Mammary epithelial cell (primary cell): ENCODE measurements at regions not wholly inside any gene's neighbourhood (a gene's known extent, or its start where the extent isn't known, plus 50 kb on each side); places are given as distances from the start of the nearest gene placed in this dataset.

ENCODE experiments used
- CTCF ChIP-seq, 2 donors: IDR thresholded peaks in 1 of 2; conservative IDR thresholded peaks in 1 of 2; 2 replicates each; pipeline ENCODE4 v1.5.1; 2011 to 2012; ENCODE audit warnings: inconsistent platforms in 2 of 2, low read length in 2 of 2, mild to moderate bottlenecking in 2 of 2, control low read depth in 1 of 2, low read depth in 1 of 2; ENCODE audit not compliant: insufficient read depth in 1 of 2; ENCODE audit errors: extremely low read depth in 1 of 2
- EZH2 ChIP-seq: IDR thresholded peaks from 2 replicates; pipeline ENCODE4 v1.6.1; 2012; ENCODE audit warnings: low read length, inconsistent platforms, borderline replicate concordance

DNA sequence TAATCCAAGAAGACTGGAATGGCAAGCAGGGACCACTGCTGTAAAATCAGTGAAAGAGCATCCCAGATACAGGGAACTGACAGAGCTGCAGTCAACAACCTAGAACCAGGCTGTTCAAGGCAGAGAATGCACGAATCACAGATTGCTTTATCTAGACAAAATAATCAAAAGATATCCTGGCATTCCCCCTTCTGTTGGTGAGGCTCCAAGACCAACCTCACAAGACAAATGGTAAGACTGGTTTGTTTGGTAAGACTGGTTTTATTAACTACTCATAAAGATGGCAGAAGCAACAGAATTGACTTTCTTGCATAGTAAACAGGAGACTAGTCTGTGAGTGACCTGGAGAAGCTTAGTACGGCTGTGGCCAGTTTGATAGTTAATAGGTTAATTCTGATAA is 88.8 kb upstream of the AHI1 start:
- TF ChIP-seq CTCF (conservative IDR thresholded peaks at IDR 0.05 in 1 of 2, IDR thresholded peaks at IDR 0.05 in 1 of 2; ENCODE audit: extremely low read depth in 1 of 2, insufficient read depth in 1 of 2, low read depth in 1 of 2, low read length in 2 of 2): no peak
- TF ChIP-seq EZH2: no peak
